Dedifferentiated amniotic fluid mesenchymal stem cell (primary cell): ENCODE measurements at regions not wholly inside any gene's neighbourhood (a gene's known extent, or its start where the extent isn't known, plus 50 kb on each side); places are given as distances from the start of the nearest gene placed in this dataset.

Experiments used
- DNase-seq: peaks from one replicate; pipeline ENCODE4 v3.0.0-alpha.2; 2016; ENCODE audit errors: extremely low spot score

- no peak for DNase-seq
Observed at GRCh38 chrX:42151808-42152207, 228.5 kb upstream of the CASK start.

- no peak for DNase-seq
Observed at GRCh38 chrX:42149765-42150164, 226.4 kb upstream of the CASK start.

DNA sequence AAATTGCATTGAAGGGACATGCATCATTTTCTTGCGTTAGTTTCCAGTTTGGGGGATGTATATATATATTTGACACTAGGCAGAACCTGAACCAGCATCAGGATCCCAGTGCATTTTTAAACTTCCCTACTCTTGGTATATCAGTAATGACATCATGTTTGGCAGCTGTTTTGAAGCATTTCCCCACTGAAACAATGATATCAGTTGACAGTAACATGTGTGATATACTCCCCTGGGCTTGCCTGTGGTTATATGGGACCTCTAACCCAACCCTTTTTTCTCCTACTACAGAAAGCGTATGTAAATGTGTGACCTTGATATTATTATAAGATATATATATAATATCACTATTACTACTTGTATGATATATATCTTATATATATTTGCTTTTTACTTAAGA lies 225.9 kb upstream of the CASK start:
- no peak for DNase-seq

DNA sequence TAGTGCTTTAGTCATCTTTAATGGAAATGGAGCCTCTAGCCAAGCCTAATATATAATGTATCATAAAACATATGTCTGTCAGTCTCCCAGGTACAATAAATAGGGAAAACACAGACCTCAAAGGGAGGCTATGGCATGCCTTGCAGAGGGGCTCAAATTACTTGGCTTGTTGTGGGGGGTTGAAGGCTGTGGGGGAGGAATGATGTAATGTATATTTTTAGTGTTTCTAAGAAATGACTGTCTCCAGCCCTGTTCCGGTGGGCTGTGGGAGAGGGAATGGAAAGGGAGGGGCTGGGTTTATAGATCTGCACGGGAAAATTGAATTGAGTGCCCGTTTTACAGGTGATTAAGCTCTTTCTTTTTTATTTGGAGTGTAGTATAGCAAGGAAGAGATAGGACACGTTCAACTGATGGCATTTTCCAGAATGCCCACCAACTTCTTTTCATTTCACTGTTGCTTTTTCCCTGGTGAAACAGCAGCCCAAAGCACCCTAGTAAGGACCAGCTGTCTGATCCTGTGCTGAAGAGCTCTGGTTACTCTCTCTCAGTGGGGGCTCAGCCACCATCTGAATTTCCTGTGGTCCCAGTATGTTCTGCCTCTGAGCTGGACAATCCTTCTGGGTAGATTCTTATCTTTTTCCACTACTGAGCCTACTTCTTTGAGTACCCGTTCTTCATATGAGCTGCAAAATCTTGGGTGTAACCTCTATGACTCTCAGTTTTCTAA lies 220.7 kb upstream of the CASK start:
- DNase-seq = no peak

- no peak for DNase-seq
Observed at GRCh38 chrX:42140320-42140719, 217.0 kb upstream of the CASK start.

- DNase-seq = no peak
Observed at GRCh38 chrX:42135583-42136228, 212.4 kb upstream of the CASK start.

DNA sequence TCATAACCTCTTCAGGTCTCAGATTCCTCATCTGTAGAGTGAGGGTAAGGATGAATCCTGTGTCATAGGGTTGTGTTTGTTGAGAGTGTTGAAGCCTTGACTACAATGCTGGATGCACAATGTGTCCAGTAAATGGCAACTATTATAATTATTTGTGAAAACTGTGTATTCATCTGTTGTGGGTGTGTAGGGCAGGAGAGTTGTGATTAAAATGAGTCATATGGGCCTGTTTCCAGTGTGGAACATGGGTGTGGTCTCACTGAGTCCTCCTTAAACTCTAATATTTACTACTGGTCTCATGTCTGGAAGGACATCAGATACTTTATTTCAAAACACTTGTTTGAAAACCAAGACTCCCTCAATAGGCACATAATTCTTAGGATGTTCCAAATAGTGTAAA lies 208.5 kb upstream of the CASK start:
- DNase-seq = no peak

DNA sequence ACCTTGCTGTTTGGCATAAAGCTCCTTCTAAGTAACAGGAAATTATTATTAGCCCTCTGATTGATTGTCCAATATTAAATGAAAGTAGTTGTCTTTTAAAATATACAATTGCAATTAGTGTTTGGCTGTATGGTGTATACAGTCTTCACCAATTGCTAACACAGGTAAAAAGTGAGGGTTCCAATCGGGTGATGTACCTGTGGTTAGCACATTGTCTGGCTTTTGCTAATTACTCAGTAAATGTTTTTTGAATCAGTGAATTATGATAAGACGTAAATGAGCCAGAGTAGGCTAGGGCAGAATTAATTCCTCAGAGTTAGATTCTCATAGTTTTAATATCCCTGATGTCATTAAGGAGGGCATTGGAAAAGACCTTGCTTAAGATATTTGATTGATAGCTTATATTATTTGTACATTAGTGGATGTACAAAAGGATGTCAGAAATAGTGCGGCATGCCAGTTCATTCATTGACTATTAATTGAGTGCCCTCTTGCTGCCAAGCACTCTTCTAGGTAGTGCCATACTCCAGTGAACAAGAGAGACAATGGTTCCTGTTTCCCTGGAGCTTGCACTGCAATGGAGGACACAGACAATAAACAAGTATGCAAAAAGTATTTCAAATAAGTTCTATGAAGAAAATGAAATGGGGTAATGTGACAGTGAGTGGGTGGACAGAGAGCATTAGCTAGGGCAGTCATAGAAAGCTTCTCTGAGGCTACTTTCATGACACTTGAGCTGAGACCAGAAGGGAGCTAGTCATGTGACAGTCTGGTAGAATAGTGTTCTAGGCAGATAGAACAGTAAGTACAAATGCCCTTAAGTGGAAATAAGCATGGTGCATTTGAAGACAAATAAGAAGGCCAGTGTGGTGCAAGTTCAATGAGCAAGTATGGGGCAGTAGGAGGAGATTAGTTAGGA lies 205.9 kb upstream of the CASK start:
- DNase-seq = no peak

DNA sequence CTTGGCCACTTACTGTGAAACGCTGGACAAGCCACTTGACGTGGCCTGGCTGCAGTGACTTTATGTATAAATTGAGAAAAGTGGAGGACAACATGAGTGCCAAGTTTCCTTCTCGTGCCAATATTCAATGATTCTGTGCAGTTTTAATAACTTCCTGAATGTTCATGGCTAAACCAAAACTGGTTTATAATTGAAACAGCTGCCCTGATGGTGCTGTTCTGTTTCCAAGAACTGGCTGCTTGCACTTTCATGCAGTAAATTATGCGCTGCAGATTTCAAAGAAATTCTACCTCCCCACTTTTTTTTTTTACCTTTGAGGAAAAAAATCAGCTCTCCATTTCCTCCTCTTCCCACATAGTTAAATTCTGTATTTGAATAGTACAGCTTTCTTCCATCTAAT lies 205.2 kb upstream of the CASK start:
- DNase-seq = no peak

DNA sequence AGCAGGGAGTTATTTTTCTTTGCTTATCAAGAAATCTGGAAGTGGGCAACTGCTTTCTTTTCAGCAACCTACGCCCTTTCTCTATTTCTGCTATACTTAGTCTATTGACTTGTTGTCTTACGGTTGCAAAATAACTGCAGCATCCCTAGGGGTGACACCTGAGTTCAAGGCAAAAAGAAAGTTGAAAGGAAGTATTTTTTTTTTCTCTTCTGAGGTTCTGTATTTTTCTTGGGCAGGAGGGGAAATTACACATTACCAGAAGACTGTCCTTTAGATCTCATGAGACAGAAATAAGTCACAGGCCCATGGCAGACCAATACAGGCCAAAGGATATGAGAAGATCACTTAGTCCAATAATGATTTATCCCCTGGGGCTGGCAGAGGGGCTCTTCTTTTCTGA lies 204.7 kb upstream of the CASK start:
- no peak for DNase-seq

DNA sequence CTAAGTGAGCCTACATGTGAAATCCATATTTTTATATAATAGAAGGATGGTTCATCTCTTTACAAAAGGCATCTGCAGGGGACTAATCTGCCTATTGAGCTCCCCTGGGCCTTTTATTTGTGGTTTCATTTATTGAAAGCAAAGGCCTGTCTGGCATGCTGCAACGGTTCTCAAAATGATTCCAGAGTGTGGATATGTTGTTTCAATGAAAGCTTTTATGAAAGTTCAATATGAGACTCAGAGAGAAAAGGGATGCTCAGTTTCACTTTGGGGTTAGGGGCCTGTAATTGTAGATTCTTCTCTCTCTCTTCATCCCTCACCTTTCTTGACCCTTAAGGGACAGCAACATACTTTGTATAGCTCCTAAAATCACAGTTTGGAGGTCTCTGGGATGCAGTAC lies 204.2 kb upstream of the CASK start:
- no peak for DNase-seq

DNA sequence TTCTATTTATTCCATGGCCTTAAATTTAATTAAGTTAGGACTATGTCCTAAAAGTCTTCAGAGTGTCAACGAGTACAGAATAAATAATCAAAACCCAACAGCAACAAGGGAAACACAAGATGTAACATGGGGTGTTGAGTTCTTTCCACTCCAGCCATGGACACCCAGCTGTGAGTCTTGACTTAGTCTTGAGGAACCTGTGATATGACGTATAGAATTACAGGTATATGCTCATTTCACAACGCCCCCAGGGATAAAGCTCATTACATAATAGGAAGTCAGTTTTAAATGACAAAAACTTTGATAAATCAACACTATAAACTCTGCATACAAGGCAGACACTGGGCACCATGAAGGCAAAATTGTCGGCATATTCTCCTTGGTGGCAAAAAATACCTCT lies 200.0 kb upstream of the CASK start:
- DNase-seq = no peak

DNA sequence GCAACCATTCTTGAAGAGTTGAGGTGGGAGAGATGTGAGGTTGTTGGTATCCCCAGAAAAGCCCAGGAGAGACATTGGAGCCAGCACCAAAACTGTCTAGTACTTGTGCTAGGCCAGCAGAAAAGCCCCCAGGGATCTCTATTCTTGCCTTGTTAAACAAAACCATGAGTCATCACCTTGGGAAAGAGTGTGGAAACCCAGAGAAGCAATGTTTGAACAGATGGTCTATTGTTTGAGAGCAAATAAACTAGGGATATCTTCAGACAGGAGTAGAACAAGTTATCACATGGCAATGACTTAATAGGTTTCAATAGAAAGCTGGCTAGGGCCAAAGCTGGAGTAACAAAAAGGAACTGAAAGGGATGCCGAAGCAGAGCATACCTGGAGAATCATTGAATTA lies 195.7 kb upstream of the CASK start:
- DNase-seq = no peak

DNA sequence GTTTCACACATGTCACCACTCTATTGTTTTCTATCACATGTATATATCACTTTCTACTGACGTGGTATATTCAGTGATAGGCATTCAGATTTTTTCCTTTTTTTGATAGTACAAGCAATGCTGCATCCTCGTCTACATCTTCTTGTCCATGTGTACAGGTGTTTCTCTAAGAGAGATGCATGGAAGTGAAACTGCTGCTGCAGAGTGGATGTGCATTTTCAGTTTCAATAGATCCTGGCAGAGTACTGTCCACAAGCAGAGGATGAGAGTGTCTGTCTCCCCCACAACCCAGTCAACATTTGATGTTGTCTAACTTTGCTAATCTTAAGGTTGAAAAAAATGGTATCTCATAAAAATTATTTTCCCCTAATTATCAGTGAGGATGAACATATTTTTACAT lies 194.0 kb upstream of the CASK start:
- no peak for DNase-seq

DNA sequence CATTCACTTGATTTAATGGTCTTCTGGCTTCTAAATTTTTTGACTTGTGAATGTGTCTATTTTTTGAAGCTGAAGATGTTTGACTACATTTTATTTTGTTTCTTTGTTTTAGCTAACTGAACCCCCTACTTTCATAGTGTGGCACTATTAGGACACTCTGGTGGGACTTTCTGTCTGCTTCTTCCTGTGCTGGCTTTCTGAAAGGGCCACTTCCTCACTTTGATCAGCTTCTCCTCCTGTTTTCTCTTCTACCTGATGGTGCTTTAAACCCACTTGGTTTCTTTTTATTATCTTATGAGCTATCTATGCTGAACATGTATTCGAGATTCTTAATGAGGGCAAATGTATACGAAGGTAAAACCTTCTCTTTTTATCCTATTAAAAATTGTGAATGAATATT lies 186.1 kb upstream of the CASK start:
- no peak for DNase-seq

- no peak for DNase-seq
Observed at GRCh38 chrX:42107495-42108488, 184.4 kb upstream of the CASK start.

DNA sequence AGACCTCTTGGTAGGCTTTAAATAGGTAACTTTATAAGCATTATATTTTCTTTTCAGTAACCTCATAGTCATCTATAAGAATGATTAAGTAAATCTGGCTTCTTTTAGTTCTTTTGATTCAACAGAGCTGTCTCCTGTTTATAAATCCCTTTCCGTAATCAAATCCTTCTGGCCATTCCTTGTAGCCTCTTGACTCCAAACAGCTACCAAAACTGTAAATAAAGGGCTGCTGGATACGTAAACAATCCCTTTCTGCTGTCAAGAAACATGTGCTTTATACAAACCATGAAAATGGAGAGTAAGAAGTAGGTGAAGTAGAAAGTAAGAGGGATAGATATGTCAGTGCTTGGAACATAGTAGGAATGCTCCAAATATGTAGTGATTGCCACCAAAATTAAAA lies 183.2 kb upstream of the CASK start:
- DNase-seq = no peak

DNA sequence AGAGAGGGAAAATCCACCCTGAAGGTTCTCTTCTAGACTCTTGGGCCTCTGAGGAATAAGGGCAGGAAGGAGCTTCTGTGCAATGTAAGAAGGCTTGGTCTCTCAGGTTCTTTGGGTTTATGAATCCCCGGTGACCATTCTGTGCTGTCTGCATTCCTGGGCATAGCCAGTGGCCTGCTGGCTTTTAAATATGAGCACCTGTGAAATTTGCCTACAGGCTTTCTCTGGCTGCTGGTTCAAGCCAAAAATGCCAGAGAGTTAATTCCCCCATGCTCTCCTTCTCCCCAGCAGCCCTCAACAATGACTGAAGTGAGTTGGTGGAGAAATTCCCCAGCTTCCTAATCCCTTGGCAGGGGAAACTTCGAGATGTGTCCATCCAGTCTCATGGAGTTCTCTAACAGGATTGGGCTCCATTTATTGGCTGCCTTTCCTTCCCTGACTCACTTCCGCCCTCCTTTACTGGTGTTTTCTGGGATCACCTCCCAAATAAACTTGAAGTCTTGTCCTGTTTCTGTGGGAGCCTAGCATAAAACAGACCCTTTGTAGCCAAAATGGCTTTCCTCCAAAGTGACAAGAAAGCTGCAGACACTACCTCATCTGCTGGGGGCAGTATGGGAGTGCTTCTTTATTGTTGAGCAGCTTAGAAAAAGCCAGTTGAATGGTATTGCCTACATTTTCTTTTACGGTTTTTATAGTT lies 179.4 kb upstream of the CASK start:
- no peak for DNase-seq

GRCh38 chrX:42098900-42099299 lies 175.5 kb upstream of the CASK start:
- DNase-seq = no peak

DNA sequence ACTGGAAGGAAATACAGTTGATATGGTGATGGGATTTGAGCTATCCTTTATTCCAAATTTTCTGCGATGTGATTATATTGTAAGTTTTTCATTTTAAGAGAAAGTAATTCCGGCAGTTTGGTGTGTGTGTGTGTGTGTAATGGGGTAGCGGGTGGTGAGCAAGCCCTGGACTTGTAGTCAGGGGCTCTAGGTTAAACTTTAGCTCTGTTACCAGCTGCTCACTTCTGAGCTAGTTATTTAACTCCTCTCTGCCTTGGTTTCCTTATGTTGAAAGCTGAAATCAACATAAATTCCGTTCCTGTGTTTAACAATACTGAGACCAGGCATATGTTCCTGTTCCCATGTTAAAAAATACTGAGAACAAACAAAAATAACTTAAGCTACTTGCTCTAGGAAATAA lies 174.1 kb upstream of the CASK start:
- DNase-seq = no peak
